ENCODE measurements at regions not wholly inside any gene's neighbourhood (a gene's known extent, or its start where the extent isn't known, plus 50 kb on each side); places are given as distances from the start of the nearest gene placed in this dataset.

DNA sequence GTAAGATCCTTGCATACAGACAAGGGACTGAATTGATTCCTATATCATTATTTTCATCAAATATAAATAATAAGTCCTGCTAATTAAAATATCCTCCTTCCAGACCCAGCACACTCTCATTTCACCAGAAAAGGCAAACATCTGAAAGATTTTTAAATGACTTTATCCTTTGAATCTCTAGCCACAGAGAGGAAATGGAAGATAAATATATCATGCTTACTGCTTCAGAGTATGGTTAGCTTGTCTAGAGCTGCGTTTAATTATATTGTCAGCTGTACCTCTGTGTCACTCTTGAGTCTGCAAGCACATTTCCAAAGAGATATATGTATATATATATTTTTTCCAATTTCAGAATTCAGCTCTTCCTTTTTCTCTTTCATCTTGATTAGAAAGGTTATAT lies 232.7 kb downstream of the TRIB2 start:
- no peak for DNase-seq (ENCODE audit: low spot score)
- TF ChIP-seq, protein P1, sequence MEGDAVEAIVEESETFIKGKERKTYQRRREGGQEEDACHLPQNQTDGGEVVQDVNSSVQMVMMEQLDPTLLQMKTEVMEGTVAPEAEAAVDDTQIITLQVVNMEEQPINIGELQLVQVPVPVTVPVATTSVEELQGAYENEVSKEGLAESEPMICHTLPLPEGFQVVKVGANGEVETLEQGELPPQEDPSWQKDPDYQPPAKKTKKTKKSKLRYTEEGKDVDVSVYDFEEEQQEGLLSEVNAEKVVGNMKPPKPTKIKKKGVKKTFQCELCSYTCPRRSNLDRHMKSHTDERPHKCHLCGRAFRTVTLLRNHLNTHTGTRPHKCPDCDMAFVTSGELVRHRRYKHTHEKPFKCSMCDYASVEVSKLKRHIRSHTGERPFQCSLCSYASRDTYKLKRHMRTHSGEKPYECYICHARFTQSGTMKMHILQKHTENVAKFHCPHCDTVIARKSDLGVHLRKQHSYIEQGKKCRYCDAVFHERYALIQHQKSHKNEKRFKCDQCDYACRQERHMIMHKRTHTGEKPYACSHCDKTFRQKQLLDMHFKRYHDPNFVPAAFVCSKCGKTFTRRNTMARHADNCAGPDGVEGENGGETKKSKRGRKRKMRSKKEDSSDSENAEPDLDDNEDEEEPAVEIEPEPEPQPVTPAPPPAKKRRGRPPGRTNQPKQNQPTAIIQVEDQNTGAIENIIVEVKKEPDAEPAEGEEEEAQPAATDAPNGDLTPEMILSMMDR (IDR thresholded peaks at IDR 0.05; ENCODE audit: borderline replicate concordance, control extremely low read depth, extremely low read depth, insufficient read depth, missing control alignments), result no peak
- in situ Hi-C loops (cut with MboI; ENCODE audit: low sequenced_read_pairs, unreplicated experiment), result no loop called here

DNA sequence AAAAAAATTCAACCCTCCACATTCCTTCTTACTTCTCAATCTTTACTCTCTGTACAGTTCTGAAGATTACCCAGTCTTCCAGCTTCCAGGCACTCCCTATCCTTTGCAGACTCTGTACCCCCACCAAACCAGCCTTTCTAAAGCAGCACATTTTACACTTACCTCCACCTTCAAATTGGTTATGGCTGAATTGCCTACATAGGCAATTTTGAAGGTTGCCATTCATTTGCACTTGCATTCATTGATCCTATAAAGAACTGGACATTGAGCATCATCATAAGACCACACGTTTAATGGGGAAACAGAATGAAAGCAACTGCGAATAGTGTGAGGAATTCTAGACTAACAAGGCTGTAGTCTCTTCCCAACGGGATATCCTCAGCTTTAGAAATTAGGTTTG lies 233.4 kb downstream of the TRIB2 start:
- in situ Hi-C loops (cut with MboI; ENCODE audit: low sequenced_read_pairs, unreplicated experiment), result no loop called here
- TF ChIP-seq, protein P1 (IDR thresholded peaks at IDR 0.05; ENCODE audit: borderline replicate concordance, control extremely low read depth, extremely low read depth, insufficient read depth, missing control alignments), result no peak
- DNase-seq (ENCODE audit: low spot score), result no peak

DNA sequence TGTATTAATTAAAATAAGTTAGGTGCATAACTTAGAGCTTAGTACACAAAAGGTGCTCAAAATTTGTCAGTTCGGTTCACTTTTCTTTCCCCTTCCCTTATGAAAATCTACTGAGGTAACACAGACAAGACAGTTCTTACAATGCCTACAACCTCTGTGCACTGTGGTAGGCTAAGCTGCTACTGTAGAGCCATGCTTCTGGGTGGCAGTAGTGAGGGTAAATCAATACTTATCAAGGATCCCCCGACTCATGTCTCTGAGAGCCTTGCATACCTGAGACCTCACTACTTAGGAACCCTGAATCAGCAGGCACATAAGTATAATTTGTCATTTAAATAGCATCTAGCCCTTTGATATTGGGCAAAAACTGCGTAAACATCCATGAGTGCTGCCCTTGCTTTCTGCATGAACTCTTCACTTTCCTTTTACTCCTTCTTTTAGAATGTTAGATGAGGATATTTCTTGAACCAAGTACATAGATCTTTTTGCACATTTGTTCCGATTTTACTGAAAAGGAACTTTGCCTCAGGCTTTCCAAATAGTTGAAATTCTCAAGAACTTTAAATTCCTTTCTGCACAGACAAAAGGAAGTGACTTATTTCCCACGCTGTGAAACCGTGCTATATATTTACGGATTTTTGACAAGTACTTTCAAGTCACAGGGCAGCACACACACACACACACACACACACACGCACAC lies 234.4 kb downstream of the TRIB2 start:
- TF ChIP-seq, protein P1 (IDR thresholded peaks at IDR 0.05; ENCODE audit: borderline replicate concordance, control extremely low read depth, extremely low read depth, insufficient read depth, missing control alignments), result no peak
- DNase-seq (ENCODE audit: low spot score), result no peak
- in situ Hi-C loops (cut with MboI; ENCODE audit: low sequenced_read_pairs, unreplicated experiment), result no loop called here

DNA sequence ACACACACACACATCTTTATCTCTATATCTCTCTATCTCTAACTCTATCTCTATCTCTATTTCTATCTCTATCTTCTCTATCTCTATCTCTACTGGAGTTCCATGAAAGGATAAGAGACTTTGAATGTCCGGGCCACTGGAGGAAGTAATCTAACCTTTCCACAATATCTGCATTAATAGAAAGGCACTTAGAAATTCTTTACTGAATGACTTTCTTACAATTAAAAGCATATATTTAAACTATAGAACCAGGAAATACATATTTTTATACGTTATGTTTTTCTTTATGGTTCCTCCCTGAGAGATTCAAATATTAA lies 234.9 kb downstream of the TRIB2 start:
- in situ Hi-C loops (cut with MboI; ENCODE audit: low sequenced_read_pairs, unreplicated experiment), result no loop called here
- no peak for DNase-seq (ENCODE audit: low spot score)
- TF ChIP-seq, protein P1 (IDR thresholded peaks at IDR 0.05; ENCODE audit: borderline replicate concordance, control extremely low read depth, extremely low read depth, insufficient read depth, missing control alignments), result no peak

DNA sequence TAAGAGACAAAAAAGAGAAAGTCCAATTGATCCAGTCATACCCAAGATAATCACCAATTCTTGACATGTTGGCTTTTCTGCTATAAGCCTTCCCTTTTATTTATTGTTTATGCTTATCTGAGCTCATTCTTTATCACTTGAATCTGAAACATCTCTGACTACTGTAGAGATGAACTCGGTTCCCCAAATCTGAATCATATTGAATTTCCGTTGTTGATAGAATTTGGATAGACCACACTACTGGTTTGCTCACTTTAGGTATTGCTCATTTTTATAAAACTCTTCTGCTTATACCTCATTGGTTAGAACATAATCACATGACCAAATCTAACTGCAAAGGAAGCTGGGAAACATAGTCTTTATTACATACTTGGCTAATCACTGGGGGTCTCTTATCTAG lies 236.9 kb downstream of the TRIB2 start:
- TF ChIP-seq, protein P1 (IDR thresholded peaks at IDR 0.05; ENCODE audit: borderline replicate concordance, control extremely low read depth, extremely low read depth, insufficient read depth, missing control alignments), result no peak
- in situ Hi-C loops (cut with MboI; ENCODE audit: low sequenced_read_pairs, unreplicated experiment), result no loop called here
- no peak for DNase-seq (ENCODE audit: low spot score)

GRCh38 chr2:12955864-12956263 lies 239.1 kb downstream of the TRIB2 start:
- DNase-seq (ENCODE audit: low spot score), result no peak
- in situ Hi-C loops (cut with MboI; ENCODE audit: low sequenced_read_pairs, unreplicated experiment), result no loop called here
- TF ChIP-seq, protein P1 (IDR thresholded peaks at IDR 0.05; ENCODE audit: borderline replicate concordance, control extremely low read depth, extremely low read depth, insufficient read depth, missing control alignments), result no peak
